Mesenchymal stem cell (in vitro differentiated cells and primary cell): ENCODE measurements at regions not wholly inside any gene's neighbourhood (a gene's known extent, or its start where the extent isn't known, plus 50 kb on each side); places are given as distances from the start of the nearest gene placed in this dataset.

Source experiments
- DNase-seq: peaks from one replicate; pipeline ENCODE4 v3.0.0-alpha.2; 2013
- H2AFZ ChIP-seq: one replicate; pipeline ENCODE4 v1.6.1; 2013; ENCODE audit warnings: low read depth, mild to moderate bottlenecking, control low read depth, inconsistent platforms, low read length, moderate library complexity
- H2AK5ac ChIP-seq: 2 replicates; pipeline ENCODE4 v1.6.1; 2013; ENCODE audit warnings: low read length, moderate library complexity, mild to moderate bottlenecking, inconsistent platforms; ENCODE audit not compliant: severe bottlenecking
- H2BK120ac ChIP-seq: one replicate; pipeline ENCODE4 v1.6.1; 2013; ENCODE audit warnings: low read depth, mild to moderate bottlenecking, inconsistent platforms, low read length, moderate library complexity
- H2BK12ac ChIP-seq, 2 experiments: one replicate each; pipeline ENCODE4 v1.6.1; 2013; ENCODE audit warnings: inconsistent platforms in 2 of 2, low read length in 2 of 2, mild to moderate bottlenecking in 2 of 2, moderate library complexity in 2 of 2, control low read depth in 1 of 2
- H2BK15ac ChIP-seq: one replicate; pipeline ENCODE4 v1.6.1; 2013; ENCODE audit warnings: mild to moderate bottlenecking, low read depth, inconsistent platforms; ENCODE audit not compliant: poor library complexity, severe bottlenecking
- H2BK5ac ChIP-seq: 2 replicates; pipeline ENCODE4 v1.6.1; 2013; ENCODE audit warnings: low read depth, mild to moderate bottlenecking, low read length, control low read depth, inconsistent platforms; ENCODE audit not compliant: poor library complexity, severe bottlenecking
- H3K14ac ChIP-seq, 2 experiments: one replicate each; pipeline ENCODE4 v1.6.1; 2013; ENCODE audit warnings: inconsistent platforms in 2 of 2, low read length in 2 of 2, control low read depth in 1 of 2, mild to moderate bottlenecking in 1 of 2, moderate library complexity in 1 of 2
- H3K18ac ChIP-seq, 2 experiments: one replicate each; pipeline ENCODE4 v1.6.1; 2013; ENCODE audit warnings: inconsistent platforms in 2 of 2, low read length in 2 of 2, control low read depth in 1 of 2, low read depth in 1 of 2, mild to moderate bottlenecking in 1 of 2
- H3K23ac ChIP-seq, 2 experiments: one replicate each; pipeline ENCODE4 v1.6.1; 2013; ENCODE audit warnings: inconsistent platforms in 2 of 2, low read length in 2 of 2, mild to moderate bottlenecking in 2 of 2, moderate library complexity in 2 of 2, control low read depth in 1 of 2
- H3K27ac ChIP-seq: 2 replicates; pipeline ENCODE4 v1.5.1; 2013; ENCODE audit warnings: mild to moderate bottlenecking, moderate library complexity, low read length, control low read depth, inconsistent platforms; ENCODE audit not compliant: poor library complexity, severe bottlenecking
- H3K27me3 ChIP-seq, 2 experiments: 2 replicates each; pipeline versions ENCODE4 v1.6.1 to v1.7.0; 2013; ENCODE audit warnings: low read length in 2 of 2, mild to moderate bottlenecking in 2 of 2, moderate library complexity in 2 of 2, control low read depth in 1 of 2, inconsistent platforms in 1 of 2; ENCODE audit not compliant: control insufficient read depth in 1 of 2, insufficient read depth in 1 of 2
- H3K36me3 ChIP-seq, 2 experiments: 2 replicates each; pipeline versions ENCODE4 v1.6.1 to v1.7.0; 2013; ENCODE audit warnings: low read length in 2 of 2, control low read depth in 1 of 2, inconsistent platforms in 1 of 2, low read depth in 1 of 2, mild to moderate bottlenecking in 1 of 2; ENCODE audit not compliant: insufficient read depth in 2 of 2, control insufficient read depth in 1 of 2
- H3K4ac ChIP-seq, 2 experiments: one replicate each; pipeline ENCODE4 v1.6.1; 2013; ENCODE audit warnings: inconsistent platforms in 2 of 2, low read length in 2 of 2, mild to moderate bottlenecking in 2 of 2, moderate library complexity in 2 of 2, control low read depth in 1 of 2, low read depth in 1 of 2
- H3K4me1 ChIP-seq: 2 replicates; pipeline ENCODE4 v1.6.1; 2013; ENCODE audit warnings: low read depth, low read length, control low read depth; ENCODE audit not compliant: control insufficient read depth, insufficient read depth
- H3K4me2 ChIP-seq: 2 replicates; pipeline ENCODE4 v1.6.1; 2013; ENCODE audit warnings: low read length, mild to moderate bottlenecking, inconsistent platforms; ENCODE audit not compliant: poor library complexity, severe bottlenecking
- H3K4me3 ChIP-seq, 2 experiments: 2 replicates each; pipeline versions ENCODE4 v1.5.1 to v1.7.0; 2013; ENCODE audit warnings: low read length in 2 of 2, mild to moderate bottlenecking in 2 of 2, control low read depth in 1 of 2, low read depth in 1 of 2; ENCODE audit not compliant: insufficient read depth in 1 of 2
- H3K79me1 ChIP-seq: replicated peaks from 2 replicates; pipeline ENCODE4 v1.6.1; 2013; ENCODE audit warnings: mild to moderate bottlenecking, control low read depth, low read length, inconsistent platforms; ENCODE audit not compliant: poor library complexity, severe bottlenecking
- H3K9ac ChIP-seq: 2 replicates; pipeline ENCODE4 v1.7.0; 2013; ENCODE audit warnings: mild to moderate bottlenecking, low read length, moderate library complexity
- H3K9me3 ChIP-seq: 2 replicates; pipeline ENCODE4 v1.7.0; 2013; ENCODE audit warnings: mild to moderate bottlenecking, low read length; ENCODE audit not compliant: control insufficient read depth
- H4K8ac ChIP-seq: one replicate; pipeline ENCODE4 v1.6.1; 2013; ENCODE audit warnings: inconsistent platforms, mild to moderate bottlenecking, low read length, moderate library complexity
- H4K91ac ChIP-seq: one replicate; pipeline ENCODE4 v1.6.1; 2013; ENCODE audit warnings: mild to moderate bottlenecking, low read length, inconsistent platforms
- WGBS: methylation state at CpG from one replicate; pipeline ENCODE4 v1.1.7; 2013; ENCODE audit warnings: mixed read lengths; 5-methylcytosine and 5-hydroxymethylcytosine counted together

- Histone ChIP-seq H3K36me3 (no peaks in the 10 kb centered on the region), H4K8ac (no peak overlapping the region)
These were observed 125.3 kb upstream of the PDHA2 start for GRCh38 chr4:95714571-95714970.

GRCh38 chr4:95705323-95705722 is 134.6 kb upstream of the PDHA2 start:
- H3K27me3 ChIP-seq, result no peaks in the 10 kb centered on the region
- H3K9me3 ChIP-seq, result no peaks in the 10 kb centered on the region
- no peak overlapping the region for H2BK12ac ChIP-seq
- no peak overlapping the region for H3K4me3 ChIP-seq
- no peaks in the 10 kb centered on the region for H3K36me3 ChIP-seq
- H3K4ac ChIP-seq, result no peak overlapping the region
- H2BK120ac ChIP-seq, result no peak overlapping the region
- no peak overlapping the region for H2AK5ac ChIP-seq
- H2AFZ ChIP-seq, result no peak overlapping the region
- no peaks in the 10 kb centered on the region for H3K4me1 ChIP-seq
- no peak overlapping the region for H3K4me2 ChIP-seq
- H3K79me1 ChIP-seq, result no peaks in the 10 kb centered on the region
- no peak overlapping the region for H4K91ac ChIP-seq
- H3K18ac ChIP-seq, result no peak overlapping the region
- H3K27ac ChIP-seq, result no peak overlapping the region
- H2BK15ac ChIP-seq, result no peak overlapping the region
- H3K14ac ChIP-seq, result no peak overlapping the region
- DNase-seq, result no peak
- no peak overlapping the region for H4K8ac ChIP-seq
- no peak overlapping the region for H3K23ac ChIP-seq
- H2BK5ac ChIP-seq, result no peak overlapping the region
- H3K9ac ChIP-seq, result no peak overlapping the region

More at GRCh38 chr4:95714571-95714970, 125.3 kb upstream of the PDHA2 start:
- Histone ChIP-seq H3K4me1 (no peaks in the 10 kb centered on the region), H3K27me3 (no peaks in the 10 kb centered on the region), H3K9ac (no peak overlapping the region), H4K91ac (no peak overlapping the region), H2BK12ac (no peak overlapping the region), H3K14ac (no peak overlapping the region), H3K9me3 (no peaks in the 10 kb centered on the region), H2AK5ac (no peak overlapping the region), H3K4me3 (no peak overlapping the region), H2BK5ac (no peak overlapping the region), H2BK15ac (no peak overlapping the region), H3K79me1 (no peaks in the 10 kb centered on the region), H3K23ac (no peak overlapping the region), H3K4ac (no peak overlapping the region), H3K18ac (no peak overlapping the region), H2BK120ac (no peak overlapping the region), H2AFZ (no peak overlapping the region), H3K4me2 (no peak overlapping the region), H3K27ac (no peak overlapping the region)
- DNase-seq, result no peak
- 80% methylated on average over 1 of the region's 1 CpG for WGBS

- peak; percentile 72 for DNase-seq
- Histone ChIP-seq H3K9ac (no peak overlapping the region), H3K9me3 (no peaks in the 10 kb centered on the region), H3K27ac (no peak overlapping the region), H3K14ac (no peak overlapping the region), H3K36me3 (no peaks in the 10 kb centered on the region), H2BK12ac (peak overlapping the region in 1 of 2 experiments; percentile 52), H4K8ac (no peak overlapping the region), H3K4me3 (no peak overlapping the region), H3K79me1 (no peaks in the 10 kb centered on the region), H3K4me1 (no peaks in the 10 kb centered on the region), H2AFZ (no peak overlapping the region), H3K23ac (no peak overlapping the region), H2BK120ac (no peak overlapping the region), H3K4me2 (no peak overlapping the region), H2AK5ac (no peak overlapping the region), H3K4ac (no peak overlapping the region), H2BK15ac (no peak overlapping the region), H2BK5ac (no peak overlapping the region), H4K91ac (no peak overlapping the region), H3K27me3 (no peaks in the 10 kb centered on the region), H3K18ac (peak overlapping the region in 1 of 2 experiments; percentile 38)
- 48% methylated on average over 4 of the region's 5 CpGs for WGBS
These were observed 138.3 kb upstream of the PDHA2 start for GRCh38 chr4:95701500-95702170.

- H2BK12ac ChIP-seq, result no peak overlapping the region
- H3K4me3 ChIP-seq, result no peak overlapping the region
- no peak overlapping the region for H4K8ac ChIP-seq
- no peaks in the 10 kb centered on the region for H3K36me3 ChIP-seq
- no peak overlapping the region for H3K23ac ChIP-seq
- H3K18ac ChIP-seq, result no peak overlapping the region
- no peaks in the 10 kb centered on the region for H3K27me3 ChIP-seq
- H3K9ac ChIP-seq, result no peak overlapping the region
- no peaks in the 10 kb centered on the region for H3K4me1 ChIP-seq
- no peak overlapping the region for H3K27ac ChIP-seq
- no peaks in the 10 kb centered on the region for H3K79me1 ChIP-seq
- H3K4me2 ChIP-seq, result no peak overlapping the region
- H2BK5ac ChIP-seq, result no peak overlapping the region
- no peak overlapping the region for H2BK120ac ChIP-seq
- WGBS, result 98% methylated on average over 3 of the region's 3 CpGs
- no peak for DNase-seq
- no peak overlapping the region for H4K91ac ChIP-seq
- H3K14ac ChIP-seq, result no peak overlapping the region
- no peaks in the 10 kb centered on the region for H3K9me3 ChIP-seq
- no peak overlapping the region for H2AK5ac ChIP-seq
- H2AFZ ChIP-seq, result no peak overlapping the region
- H2BK15ac ChIP-seq, result no peak overlapping the region
- H3K4ac ChIP-seq, result no peak overlapping the region
These were observed 145.5 kb upstream of the PDHA2 start for GRCh38 chr4:95694411-95694810.
